Epithelial cell of proximal tubule (primary cell): ENCODE measurements at regions not wholly inside any gene's neighbourhood (a gene's known extent, or its start where the extent isn't known, plus 50 kb on each side); places are given as distances from the start of the nearest gene placed in this dataset.

Experiments
- DNase-seq: peaks from one replicate; pipeline ENCODE4 v3.0.0-alpha.2; 2011; ENCODE audit warnings: low read depth
- H3K4me3 ChIP-seq: 2 replicates; pipeline ENCODE4 v1.5.1; 2011; ENCODE audit warnings: low read depth, mild to moderate bottlenecking, low read length
- TF ChIP-seq, protein P1 (sequence below): conservative IDR thresholded peaks from 2 replicates; pipeline ENCODE4 v1.5.1; 2012; ENCODE audit warnings: low read depth, mild to moderate bottlenecking, low read length

DNA sequence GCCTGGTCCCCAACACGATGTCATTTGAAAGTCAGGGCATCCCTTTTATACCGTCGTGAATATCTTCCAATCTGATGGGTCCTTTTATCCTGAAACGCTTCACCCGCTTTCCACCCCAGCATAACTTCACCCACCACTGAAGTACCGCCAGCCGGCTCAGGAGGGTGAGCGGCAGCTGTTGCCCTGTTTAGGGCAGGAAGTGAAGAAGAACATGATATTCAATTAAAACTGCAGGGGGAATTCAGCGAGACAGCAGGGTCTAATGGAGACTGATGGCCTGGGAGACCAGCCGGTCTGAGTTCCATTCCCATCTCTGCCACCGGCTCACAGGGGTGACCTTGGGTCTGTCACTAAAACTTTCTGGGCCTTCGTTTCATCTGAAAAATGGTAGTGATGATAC is 68.2 kb upstream of the EGFLAM start:
- no peak for DNase-seq
- no peak overlapping the region for H3K4me3 ChIP-seq

DNA sequence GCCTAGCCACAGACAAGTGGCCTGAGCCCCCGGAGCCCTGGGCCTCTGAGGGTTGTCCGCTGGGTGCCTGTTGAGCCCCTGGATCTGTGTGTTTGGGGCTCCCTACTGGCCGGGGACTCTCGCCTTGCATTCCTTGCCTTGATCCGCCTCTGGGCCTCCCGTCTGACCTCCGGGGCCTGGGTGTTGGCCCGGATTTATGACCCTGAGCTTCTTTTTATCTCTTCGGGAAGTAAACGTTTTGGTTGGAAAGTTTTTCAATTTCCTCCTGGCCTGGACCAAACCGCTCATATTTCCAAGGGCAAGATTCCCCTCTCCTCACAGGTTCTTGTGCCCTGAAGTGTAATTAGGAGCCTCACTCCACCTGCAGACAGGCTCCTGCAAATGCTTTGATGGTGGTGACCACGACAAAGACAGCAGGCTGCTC is 69.3 kb upstream of the EGFLAM start:
- no peak for DNase-seq
- H3K4me3 ChIP-seq, result no peak overlapping the region
- TF ChIP-seq, protein P1, sequence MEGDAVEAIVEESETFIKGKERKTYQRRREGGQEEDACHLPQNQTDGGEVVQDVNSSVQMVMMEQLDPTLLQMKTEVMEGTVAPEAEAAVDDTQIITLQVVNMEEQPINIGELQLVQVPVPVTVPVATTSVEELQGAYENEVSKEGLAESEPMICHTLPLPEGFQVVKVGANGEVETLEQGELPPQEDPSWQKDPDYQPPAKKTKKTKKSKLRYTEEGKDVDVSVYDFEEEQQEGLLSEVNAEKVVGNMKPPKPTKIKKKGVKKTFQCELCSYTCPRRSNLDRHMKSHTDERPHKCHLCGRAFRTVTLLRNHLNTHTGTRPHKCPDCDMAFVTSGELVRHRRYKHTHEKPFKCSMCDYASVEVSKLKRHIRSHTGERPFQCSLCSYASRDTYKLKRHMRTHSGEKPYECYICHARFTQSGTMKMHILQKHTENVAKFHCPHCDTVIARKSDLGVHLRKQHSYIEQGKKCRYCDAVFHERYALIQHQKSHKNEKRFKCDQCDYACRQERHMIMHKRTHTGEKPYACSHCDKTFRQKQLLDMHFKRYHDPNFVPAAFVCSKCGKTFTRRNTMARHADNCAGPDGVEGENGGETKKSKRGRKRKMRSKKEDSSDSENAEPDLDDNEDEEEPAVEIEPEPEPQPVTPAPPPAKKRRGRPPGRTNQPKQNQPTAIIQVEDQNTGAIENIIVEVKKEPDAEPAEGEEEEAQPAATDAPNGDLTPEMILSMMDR, result no peak

More for the DNA sequence above, 68.2 kb upstream of the EGFLAM start:
- TF ChIP-seq, protein P1, result no peak

DNA sequence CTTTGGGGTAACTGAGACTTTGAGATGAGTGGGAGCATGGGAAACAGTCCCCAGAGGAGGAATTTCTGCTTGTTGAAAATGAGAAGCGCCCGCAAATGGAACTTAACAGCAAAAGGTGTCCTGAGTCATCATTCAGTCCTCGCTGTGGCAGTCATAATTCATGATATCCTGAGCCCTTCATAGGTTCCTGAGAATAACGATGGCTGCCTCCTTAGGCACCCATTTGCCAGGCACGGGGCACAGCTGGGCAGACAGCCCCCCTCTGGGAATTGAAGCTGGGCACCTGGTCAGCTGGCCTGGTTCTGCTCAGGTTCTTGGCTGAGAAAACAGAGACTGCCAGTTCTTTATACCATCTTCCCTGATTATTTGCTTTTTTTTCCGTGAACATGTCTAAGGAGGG is 69.8 kb upstream of the EGFLAM start:
- H3K4me3 ChIP-seq, result no peak overlapping the region
- DNase-seq, result no peak
- TF ChIP-seq, protein P1, result no peak

DNA sequence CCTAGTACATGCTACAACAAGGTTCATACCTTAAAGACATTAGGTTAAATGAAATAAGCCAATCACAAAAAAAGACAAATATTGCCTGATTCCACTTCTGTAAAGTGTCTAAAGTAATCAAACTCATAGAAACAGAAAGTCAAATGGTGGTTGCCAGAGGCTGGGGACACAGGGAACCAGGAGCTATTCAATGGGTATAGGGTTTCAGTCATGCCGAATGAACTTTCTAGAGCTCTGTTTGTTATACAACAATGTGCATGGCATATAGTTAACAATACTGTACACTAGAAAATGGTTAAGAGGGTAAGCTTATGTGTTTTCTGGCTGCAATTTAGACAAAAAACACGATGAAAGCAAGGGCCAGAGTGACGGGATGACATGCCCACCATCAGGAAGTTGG is 70.8 kb upstream of the EGFLAM start:
- no peak overlapping the region for H3K4me3 ChIP-seq
- TF ChIP-seq, protein P1, result no peak
- DNase-seq, result no peak

DNA sequence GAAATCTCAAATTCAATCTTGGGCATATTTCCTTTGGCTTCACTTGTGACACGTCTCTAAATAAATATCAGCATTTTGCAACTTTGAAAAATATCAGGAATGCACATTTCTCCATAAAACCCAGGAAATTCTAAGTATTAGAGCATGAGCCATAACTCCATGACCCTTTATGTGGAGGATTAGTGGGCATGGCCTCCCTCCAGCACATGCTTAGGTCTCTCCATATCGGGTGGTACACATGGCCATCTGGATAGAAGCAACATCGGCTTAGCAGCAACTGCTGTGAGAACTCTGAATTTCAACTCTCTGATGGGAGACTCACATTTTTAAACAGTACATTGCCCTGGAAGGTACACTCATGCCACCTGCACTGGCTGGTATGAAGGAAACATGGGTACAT is 73.7 kb upstream of the EGFLAM start:
- TF ChIP-seq, protein P1, result no peak
- no peak for DNase-seq
- no peak overlapping the region for H3K4me3 ChIP-seq

DNA sequence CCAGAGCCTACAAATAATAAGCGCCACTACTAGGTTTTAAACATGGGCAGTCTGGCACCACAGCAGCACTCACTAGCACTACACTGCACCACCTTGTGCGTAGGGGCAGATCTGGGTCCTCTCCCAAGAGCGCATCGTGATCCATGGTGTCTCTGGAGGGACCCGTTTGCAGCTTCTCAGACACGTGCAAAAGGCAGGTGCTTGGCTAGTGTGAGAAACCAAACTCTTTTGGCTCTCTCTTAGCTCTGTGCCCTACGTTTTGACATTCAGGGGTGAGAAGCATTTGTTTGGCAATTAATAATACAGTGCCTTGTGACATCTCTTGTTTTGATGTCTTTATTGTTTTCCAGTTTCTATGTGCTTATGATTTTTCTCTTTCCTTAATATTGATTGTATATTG is 75.4 kb upstream of the EGFLAM start:
- H3K4me3 ChIP-seq, result no peak overlapping the region
- TF ChIP-seq, protein P1, result no peak
- DNase-seq, result no peak

DNA sequence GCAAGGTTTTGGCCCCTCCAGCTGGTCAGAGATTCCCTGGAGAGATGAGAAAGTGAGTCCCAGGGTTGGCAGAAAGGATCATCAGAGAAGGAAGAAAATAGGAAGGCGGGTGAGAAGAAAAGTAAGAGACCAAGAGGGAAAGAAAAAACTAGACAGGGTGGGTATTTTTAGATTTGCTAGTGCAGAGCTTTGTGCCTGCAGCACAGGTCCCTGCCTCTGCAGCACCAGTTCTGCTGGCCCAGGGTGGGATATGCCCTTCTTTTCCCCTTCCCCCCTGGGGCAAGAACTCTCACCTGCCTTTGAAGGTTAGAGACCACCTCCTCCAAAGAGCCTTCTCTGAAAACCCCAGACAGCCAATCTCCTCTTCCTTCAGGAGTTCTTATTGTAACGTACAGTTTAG is 90.3 kb upstream of the EGFLAM start:
- no peak for DNase-seq
- H3K4me3 ChIP-seq, result no peak overlapping the region
- TF ChIP-seq, protein P1, result no peak
